ENCODE measurements at regions not wholly inside any gene's neighbourhood (a gene's known extent, or its start where the extent isn't known, plus 50 kb on each side); places are given as distances from the start of the nearest gene placed in this dataset.

- DNase-seq (ENCODE audit: low read depth, low spot score), result no peak
- intact Hi-C loops (cut with micrococcal nuclease), result loop anchor here (5.0 kb wide), 2 partner anchors 83 to 183 kb away; no protein-coding TSS in a partner anchor
- no peak for TF ChIP-seq SRF (IDR thresholded peaks at IDR 0.05; ENCODE audit: low read depth)
- no peak for TF ChIP-seq EGR1 (IDR thresholded peaks at IDR 0.05; ENCODE audit: low read depth)
- no peak for TF ChIP-seq MAX (IDR thresholded peaks at IDR 0.05)
- TF ChIP-seq CEBPB (IDR thresholded peaks at IDR 0.05; ENCODE audit: low read depth), result no peak
- TF ChIP-seq SIN3A (IDR thresholded peaks at IDR 0.05; ENCODE audit: low read depth), result no peak
- no peak for TF ChIP-seq CBX3 (IDR thresholded peaks at IDR 0.05; ENCODE audit: low read depth)
- no peak for TF ChIP-seq RAD21 (IDR thresholded peaks at IDR 0.05; ENCODE audit: low read depth)
- TF ChIP-seq FOSL1 (IDR thresholded peaks at IDR 0.05; ENCODE audit: low read depth), result no peak
- TF ChIP-seq CTCF (IDR thresholded peaks at IDR 0.05 in 2 of 3, conservative IDR thresholded peaks at IDR 0.05 in 1 of 3; ENCODE audit: borderline replicate concordance in 1 of 3, insufficient read depth in 1 of 3, low read depth in 2 of 3, low read length in 2 of 3), result no peak
- no peak for TF ChIP-seq JUND (IDR thresholded peaks at IDR 0.05)
- Histone ChIP-seq H3K36me3 (ENCODE audit: control insufficient read depth in 1 of 2, insufficient read depth in 2 of 2, low read length in 2 of 2) (peaks cover 0 to 25% of the 10 kb centered on the region in 2 experiments; a peak in 2 of 4 replicates), H3K27ac (ENCODE audit: low read depth, low read length) (peak overlapping the region; percentile 97; the same call in 1 of the 2 replicates), H4K20me1 (ENCODE audit: insufficient read depth) (no peaks in the 10 kb centered on the region), H3K9me3 (ENCODE audit: control insufficient read depth in 1 of 2, insufficient read depth in 1 of 2, low read depth in 1 of 2, low read length in 2 of 2) (no peaks in the 10 kb centered on the region), H2AFZ (ENCODE audit: low read depth, low read length, poor library complexity, severe bottlenecking) (no peak overlapping the region), H3K27me3 (ENCODE audit: insufficient read depth, low read length) (no peaks in the 10 kb centered on the region), H3K4me1 (ENCODE audit: control insufficient read depth in 1 of 2, insufficient read depth in 2 of 2, low read length in 2 of 2) (peaks cover 56 to 86% of the 10 kb centered on the region in 2 experiments), H3K79me2 (ENCODE audit: insufficient read depth, low read length) (peaks cover 22% of the 10 kb centered on the region; the same call in 1 of the 2 replicates), H3K9me2 (ENCODE audit: insufficient read depth) (no peaks in the 10 kb centered on the region), H3K4me2 (ENCODE audit: low read length) (no peak overlapping the region), H3K9ac (ENCODE audit: low read length) (no peak overlapping the region), H3K4me3 (replicated peaks in 1 of 2; ENCODE audit: low read depth in 1 of 2, low read length in 2 of 2) (no peak overlapping the region)
- ChIA-PET CTCF (no interaction called here), RAD21 (ENCODE audit: low non-redundant PET in 1 of 2, low total read pairs in 2 of 2, uncharacterized antibody in 2 of 2, unreplicated experiment in 2 of 2) (interaction anchor here in 1 of 2 experiments (0.6 kb wide), 1 partner anchor 180 kb away, joined by 6 read pairs; no protein-coding TSS in a partner anchor), POLR2A (no interaction called here)
- BruUV-seq (replicated peaks), result no TSS peak
- no peak for ATAC-seq
These were observed 59.5 kb upstream of the CAV2 start for GRCh38 chr7:116439841-116440549.

All from HCT116 (cell line).